Limb (tissue), 2 donors: ENCODE measurements at regions not wholly inside any gene's neighbourhood (a gene's known extent, or its start where the extent isn't known, plus 50 kb on each side); places are given as distances from the start of the nearest gene placed in this dataset.
"Not testable (repeated sequence)": the region's sequence is repeated elsewhere in the genome, so short reads cannot be mapped to it uniquely, and the experiment has no call there.

Experiments used
- DNase-seq, 2 donors: peaks; one replicate each; pipeline ENCODE4 v3.0.0-alpha.2; 2016; ENCODE audit errors: extremely low spot score in 2 of 2

GRCh38 chr6:4336778-4337442 is 201.5 kb upstream of the ECI2 start:
- no peak for DNase-seq

GRCh38 chr6:4336084-4336483 is 200.7 kb upstream of the ECI2 start:
- no peak for DNase-seq

GRCh38 chr6:4334158-4334740 is 198.9 kb upstream of the ECI2 start:
- not testable (repeated sequence) for DNase-seq

- DNase-seq = no peak
Measured at GRCh38 chr6:4327841-4328240, 192.5 kb upstream of the ECI2 start.

- DNase-seq = no peak
Measured at GRCh38 chr6:4324746-4325145, 189.4 kb upstream of the ECI2 start.

- DNase-seq = no peak
Measured at GRCh38 chr6:4323322-4323721, 187.9 kb upstream of the ECI2 start.

GRCh38 chr6:4322846-4323309 is 187.5 kb upstream of the ECI2 start:
- no peak for DNase-seq

- DNase-seq = no peak
Measured at GRCh38 chr6:4322134-4322845, 186.9 kb upstream of the ECI2 start.

GRCh38 chr6:4320860-4321259 is 185.5 kb upstream of the ECI2 start:
- DNase-seq = no peak

- DNase-seq = peak in 1 of 2 donors; percentile 36
Measured at GRCh38 chr6:4319981-4320683, 184.8 kb upstream of the ECI2 start.

GRCh38 chr6:4318321-4318720 is 182.9 kb upstream of the ECI2 start:
- no peak for DNase-seq

GRCh38 chr6:4316867-4317400 is 181.6 kb upstream of the ECI2 start:
- peak in 1 of 2 donors; percentile 49 for DNase-seq

- DNase-seq = no peak
Measured at GRCh38 chr6:4314201-4314707, 178.9 kb upstream of the ECI2 start.

GRCh38 chr6:4313044-4313686 is 177.8 kb upstream of the ECI2 start:
- no peak for DNase-seq

GRCh38 chr6:4311976-4312860 is 176.8 kb upstream of the ECI2 start:
- DNase-seq = no peak

GRCh38 chr6:4309540-4309939 is 174.2 kb upstream of the ECI2 start:
- DNase-seq = no peak

- no peak for DNase-seq
Measured at GRCh38 chr6:4308364-4308763, 173.0 kb upstream of the ECI2 start.

- DNase-seq = no peak
Measured at GRCh38 chr6:4304927-4305455, 169.6 kb upstream of the ECI2 start.

GRCh38 chr6:4303638-4304037 is 168.3 kb upstream of the ECI2 start:
- no peak for DNase-seq

GRCh38 chr6:4302524-4302923 is 167.1 kb upstream of the ECI2 start:
- DNase-seq = no peak
